IMR-90 (cell line): ENCODE measurements at regions not wholly inside any gene's neighbourhood (a gene's known extent, or its start where the extent isn't known, plus 50 kb on each side); places are given as distances from the start of the nearest gene placed in this dataset.

Source experiments
- ATAC-seq: fragments of 200-7000 bp; cut with Tn5 transposase; 2 replicates; pipeline ENCODE4 v1.9.1; 2020; ENCODE audit warnings: low read depth, mild to moderate bottlenecking, moderate library complexity
- BruUV-seq: library from RNA; stranded (reverse); fragments of 400-500 nt; replicated peaks from 2 replicates; lab custom pipeline; 2021; lab: Mats Ljungman, UMichigan
- CTCF ChIA-PET: fragments of 300-600 bp; formaldehyde crosslinking; extraction: SDS; loops from one replicate; lab custom pipeline; 2021; ENCODE audit warnings: antibody characterized with exemption; lab: Yijun Ruan, JAX
- POLR2A ChIA-PET: fragments of 300-600 bp; sonication (Branson Sonifier 250); formaldehyde crosslinking; loops from one replicate; lab custom pipeline; 2022; ENCODE audit warnings: antibody characterized with exemption; ENCODE audit not compliant: unreplicated experiment; lab: Charles Lee
- DNase-seq: peaks from one replicate; pipeline ENCODE4 v3.0.0; 2013
- H2AFZ ChIP-seq: replicated peaks from 2 replicates; pipeline ENCODE3; 2013; ENCODE audit warnings: low read length, mild to moderate bottlenecking; ENCODE audit not compliant: poor library complexity
- H2AK5ac ChIP-seq: 2 replicates; pipeline ENCODE4 v1.6.1; 2013; ENCODE audit warnings: low read depth, low read length, inconsistent platforms
- H2AK9ac ChIP-seq: replicated peaks from 2 replicates; pipeline ENCODE3; 2013; ENCODE audit warnings: mild to moderate bottlenecking, low read depth, low read length, moderate library complexity; ENCODE audit not compliant: poor library complexity
- H2BK120ac ChIP-seq: 2 replicates; pipeline ENCODE4 v1.6.1; 2013; ENCODE audit warnings: low read depth, low read length, inconsistent platforms
- H2BK15ac ChIP-seq: 3 replicates; pipeline ENCODE4 v1.6.1; 2013; ENCODE audit warnings: low read depth, low read length, inconsistent platforms
- H2BK20ac ChIP-seq: 2 replicates; pipeline ENCODE4 v1.6.1; 2013; ENCODE audit warnings: low read depth, mild to moderate bottlenecking, inconsistent platforms, low read length, moderate library complexity
- H2BK5ac ChIP-seq: 2 replicates; pipeline ENCODE4 v1.6.1; 2013; ENCODE audit warnings: mild to moderate bottlenecking, low read depth, low read length, inconsistent platforms; ENCODE audit not compliant: poor library complexity, severe bottlenecking
- H3K14ac ChIP-seq: replicated peaks from 2 replicates; pipeline ENCODE4 v1.6.1; 2013; ENCODE audit warnings: low read depth, low read length, inconsistent platforms
- H3K18ac ChIP-seq: 2 replicates; pipeline ENCODE4 v1.6.1; 2013; ENCODE audit warnings: low read depth, low read length, control low read depth
- H3K23ac ChIP-seq: 2 replicates; pipeline ENCODE4 v1.6.1; 2013; ENCODE audit warnings: low read depth, low read length, inconsistent platforms
- H3K27ac ChIP-seq: 2 replicates; pipeline ENCODE4 v1.5.1; 2013; ENCODE audit warnings: mild to moderate bottlenecking, control low read depth, low read length; ENCODE audit not compliant: insufficient read depth
- H3K27me3 ChIP-seq: 2 replicates; pipeline ENCODE4 v1.6.1; 2013; ENCODE audit warnings: low read length; ENCODE audit not compliant: control insufficient read depth, insufficient read depth
- H3K36me3 ChIP-seq: 2 replicates; pipeline ENCODE4 v1.6.1; 2013; ENCODE audit warnings: low read length, mixed read lengths; ENCODE audit not compliant: control insufficient read depth, insufficient read depth
- H3K4ac ChIP-seq: 2 replicates; pipeline ENCODE4 v1.6.1; 2013; ENCODE audit warnings: low read depth, low read length, inconsistent platforms
- H3K4me1 ChIP-seq: 2 replicates; pipeline ENCODE4 v1.6.1; 2013; ENCODE audit warnings: low read length, mixed read lengths; ENCODE audit not compliant: control insufficient read depth, insufficient read depth
- H3K4me2 ChIP-seq: 2 replicates; pipeline ENCODE4 v1.6.1; 2013; ENCODE audit warnings: low read depth, mild to moderate bottlenecking, control low read depth, low read length, moderate library complexity
- H3K4me3 ChIP-seq: 2 replicates; pipeline ENCODE4 v1.5.1; 2013; ENCODE audit warnings: low read depth, mild to moderate bottlenecking, control low read depth, low read length, moderate library complexity; ENCODE audit not compliant: insufficient read depth
- H3K56ac ChIP-seq: 2 replicates; pipeline ENCODE4 v1.6.1; 2013; ENCODE audit warnings: low read length, inconsistent platforms; ENCODE audit not compliant: insufficient read depth; ENCODE audit errors: extremely low read depth
- H3K79me1 ChIP-seq, 2 experiments: 2 replicates each; pipeline ENCODE4 v1.6.1; 2013; ENCODE audit warnings: low read length in 2 of 2, inconsistent platforms in 1 of 2, low read depth in 1 of 2
- H3K9ac ChIP-seq: 2 replicates; pipeline ENCODE4 v1.6.1; 2013; ENCODE audit warnings: low read depth, low read length, control low read depth
- H3K9me1 ChIP-seq: 2 replicates; pipeline ENCODE4 v1.6.1; 2013; ENCODE audit warnings: low read length, inconsistent platforms; ENCODE audit not compliant: insufficient read depth
- H3K9me3 ChIP-seq: 2 replicates; pipeline ENCODE4 v1.6.1; 2013; ENCODE audit warnings: low read length; ENCODE audit not compliant: control insufficient read depth, insufficient read depth
- H4K20me1 ChIP-seq: 2 replicates; pipeline ENCODE4 v1.6.1; 2013; ENCODE audit warnings: low read length, inconsistent platforms; ENCODE audit not compliant: insufficient read depth
- H4K5ac ChIP-seq: 2 replicates; pipeline ENCODE4 v1.6.1; 2013; ENCODE audit warnings: mild to moderate bottlenecking, low read depth, low read length, control low read depth
- H4K8ac ChIP-seq, 2 experiments: 2 replicates each; pipeline ENCODE4 v1.6.1; 2013; ENCODE audit warnings: low read depth in 2 of 2, low read length in 2 of 2, control low read depth in 1 of 2, inconsistent platforms in 1 of 2
- H4K91ac ChIP-seq: 2 replicates; pipeline ENCODE4 v1.6.1; 2013; ENCODE audit warnings: low read depth, low read length, inconsistent platforms; ENCODE audit not compliant: insufficient read depth
- BHLHE40 ChIP-seq: fragments of 150-350 bp; IDR thresholded peaks from 2 replicates; pipeline ENCODE4 v1.6.1; 2016; ENCODE audit warnings: mild to moderate bottlenecking, low read depth, low read length
- MXI1 ChIP-seq: IDR thresholded peaks from 2 replicates; pipeline ENCODE4 v1.6.1; 2012; ENCODE audit warnings: low read depth, mild to moderate bottlenecking, low read length, moderate library complexity, borderline replicate concordance
- RCOR1 ChIP-seq: IDR thresholded peaks from 2 replicates; pipeline ENCODE4 v1.6.1; 2012; ENCODE audit warnings: mild to moderate bottlenecking, low read length, improper control_type of control experiment; ENCODE audit not compliant: insufficient replicate concordance
- WGBS, 2 experiments: methylation state at CpG; one replicate each; pipeline versions ENCODE4 v1.1.5 to v1.1.7; 2013; ENCODE audit warnings: missing lambda C conversion rate in 2 of 2; ENCODE audit not compliant: insufficient read length in 1 of 2; ENCODE audit errors: extremely low coverage in 2 of 2; 5-methylcytosine and 5-hydroxymethylcytosine counted together
- dilution Hi-C: fragments of 300-500 bp; cut with HindIII; formaldehyde crosslinking; loops from one replicate; pipeline ENCODE4 v1.14.3; 2018; ENCODE audit warnings: low sequenced_read_pairs; ENCODE audit not compliant: unreplicated experiment
- in situ Hi-C: fragments of 300-500 bp; cut with MboI; formaldehyde crosslinking; loops from 3 replicates; pipeline ENCODE4 v1.14.3; 2019; ENCODE audit warnings: low sequenced_read_pairs, inconsistent platforms, mixed read lengths
- intact Hi-C: fragments of 100-400 bp; cut with micrococcal nuclease; formaldehyde crosslinking; loops from 2 replicates; pipeline ENCODE4 v1.10.0; 2022
- TF ChIP-seq, protein P1 (sequence below): conservative IDR thresholded peaks from 2 replicates; pipeline ENCODE4 v1.5.1; 2012; ENCODE audit warnings: mild to moderate bottlenecking, low read depth, low read length, improper control_type of control experiment
- TF ChIP-seq, protein P2 (sequence below): fragments of 150-350 bp; IDR thresholded peaks from 2 replicates; pipeline ENCODE4 v1.6.1; 2017; ENCODE audit warnings: mild to moderate bottlenecking, antibody characterized with exemption, low read length, low read depth

DNA sequence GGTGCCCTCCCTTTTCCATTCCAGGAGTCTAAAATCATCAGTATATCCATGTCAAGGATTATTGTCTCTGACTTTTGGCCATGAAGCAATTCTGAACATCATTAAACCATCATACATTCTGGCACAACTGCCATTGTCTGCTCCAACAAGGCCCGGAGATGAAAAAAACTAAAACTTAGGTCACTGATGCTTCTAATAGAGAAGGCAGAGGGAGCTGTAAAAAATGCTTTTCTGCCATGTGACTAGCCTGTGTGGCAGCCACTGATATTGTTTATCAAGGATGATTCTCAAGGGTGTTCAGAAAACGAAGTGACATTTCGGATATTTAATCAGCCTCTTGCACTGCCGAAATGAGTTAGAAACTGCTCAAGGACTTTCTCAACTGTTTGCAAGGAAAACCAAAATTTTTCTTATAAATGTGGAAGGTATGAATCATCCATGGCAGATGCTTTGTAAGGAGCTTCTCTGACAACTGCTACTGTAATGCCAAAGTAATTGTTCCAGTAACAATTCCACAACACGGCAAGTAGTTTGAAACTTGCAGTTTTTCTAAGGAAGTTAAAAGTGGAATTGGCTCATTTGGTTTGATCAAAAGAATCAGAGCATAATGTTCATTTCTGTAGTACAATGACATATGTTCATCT is 1076.5 kb upstream of the FLRT2 start:
- POLR2A ChIA-PET, result no interaction called here
- Histone ChIP-seq H4K91ac (no peak overlapping the region), H3K9me3 (no peaks in the 10 kb centered on the region), H2BK5ac (no peak overlapping the region), H4K8ac (no peak overlapping the region), H3K27ac (no peak overlapping the region), H2AK5ac (no peak overlapping the region), H3K79me1 (no peaks in the 10 kb centered on the region), H2AK9ac (no peak overlapping the region), H3K27me3 (no peaks in the 10 kb centered on the region), H3K9me1 (no peaks in the 10 kb centered on the region), H3K36me3 (no peaks in the 10 kb centered on the region), H4K20me1 (no peaks in the 10 kb centered on the region), H3K4me3 (no peak overlapping the region), H3K4me2 (no peak overlapping the region), H3K4me1 (no peaks in the 10 kb centered on the region), H2AFZ (no peak overlapping the region), H2BK120ac (no peak overlapping the region), H3K14ac (no peak overlapping the region), H3K56ac (no peak overlapping the region), H3K18ac (no peak overlapping the region), H3K9ac (no peak overlapping the region), H4K5ac (no peak overlapping the region), H2BK20ac (no peak overlapping the region), H3K4ac (no peak overlapping the region), H3K23ac (no peak overlapping the region), H2BK15ac (no peak overlapping the region)
- no CpG with 5 or more reads among the region's 5 CpGs for WGBS, 2 experiments
- DNase-seq (no peak), ATAC-seq (no peak)
- TF ChIP-seq BHLHE40, result no peak
- no peak for TF ChIP-seq MXI1
- TF ChIP-seq RCOR1, result no peak
- TF ChIP-seq, protein P1, sequence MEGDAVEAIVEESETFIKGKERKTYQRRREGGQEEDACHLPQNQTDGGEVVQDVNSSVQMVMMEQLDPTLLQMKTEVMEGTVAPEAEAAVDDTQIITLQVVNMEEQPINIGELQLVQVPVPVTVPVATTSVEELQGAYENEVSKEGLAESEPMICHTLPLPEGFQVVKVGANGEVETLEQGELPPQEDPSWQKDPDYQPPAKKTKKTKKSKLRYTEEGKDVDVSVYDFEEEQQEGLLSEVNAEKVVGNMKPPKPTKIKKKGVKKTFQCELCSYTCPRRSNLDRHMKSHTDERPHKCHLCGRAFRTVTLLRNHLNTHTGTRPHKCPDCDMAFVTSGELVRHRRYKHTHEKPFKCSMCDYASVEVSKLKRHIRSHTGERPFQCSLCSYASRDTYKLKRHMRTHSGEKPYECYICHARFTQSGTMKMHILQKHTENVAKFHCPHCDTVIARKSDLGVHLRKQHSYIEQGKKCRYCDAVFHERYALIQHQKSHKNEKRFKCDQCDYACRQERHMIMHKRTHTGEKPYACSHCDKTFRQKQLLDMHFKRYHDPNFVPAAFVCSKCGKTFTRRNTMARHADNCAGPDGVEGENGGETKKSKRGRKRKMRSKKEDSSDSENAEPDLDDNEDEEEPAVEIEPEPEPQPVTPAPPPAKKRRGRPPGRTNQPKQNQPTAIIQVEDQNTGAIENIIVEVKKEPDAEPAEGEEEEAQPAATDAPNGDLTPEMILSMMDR, result no peak
- TF ChIP-seq, protein P2, sequence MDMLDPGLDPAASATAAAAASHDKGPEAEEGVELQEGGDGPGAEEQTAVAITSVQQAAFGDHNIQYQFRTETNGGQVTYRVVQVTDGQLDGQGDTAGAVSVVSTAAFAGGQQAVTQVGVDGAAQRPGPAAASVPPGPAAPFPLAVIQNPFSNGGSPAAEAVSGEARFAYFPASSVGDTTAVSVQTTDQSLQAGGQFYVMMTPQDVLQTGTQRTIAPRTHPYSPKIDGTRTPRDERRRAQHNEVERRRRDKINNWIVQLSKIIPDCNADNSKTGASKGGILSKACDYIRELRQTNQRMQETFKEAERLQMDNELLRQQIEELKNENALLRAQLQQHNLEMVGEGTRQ, result no peak
- BruUV-seq, result no TSS peak
- intact Hi-C loops (no loop called here), in situ Hi-C loops (no loop called here), dilution Hi-C loops (no loop called here)
- CTCF ChIA-PET, result no interaction called here
